Liver (tissue), 8 donors: ENCODE measurements at regions not wholly inside any gene's neighbourhood (a gene's known extent, or its start where the extent isn't known, plus 50 kb on each side); places are given as distances from the start of the nearest gene placed in this dataset.

Experiments
- DNase-seq: peaks from one replicate; pipeline ENCODE4 v3.0.0-alpha.2; 2017; ENCODE audit warnings: low spot score
- H3K27ac ChIP-seq, 2 donors: one replicate each; pipeline ENCODE4 v1.7.0; 2013; ENCODE audit warnings: inconsistent platforms in 2 of 2, low read length in 2 of 2, control low read depth in 1 of 2, low read depth in 1 of 2, mild to moderate bottlenecking in 1 of 2
- H3K27me3 ChIP-seq, 4 donors: one replicate each; pipeline versions ENCODE4 v1.6.1 to v1.7.0; 2013; ENCODE audit warnings: low read length in 3 of 4, inconsistent platforms in 1 of 4, mild to moderate bottlenecking in 1 of 4, moderate library complexity in 1 of 4; ENCODE audit not compliant: control insufficient read depth in 4 of 4, insufficient read depth in 4 of 4
- H3K36me3 ChIP-seq, 4 donors: one replicate each; pipeline versions ENCODE4 v1.6.1 to v1.7.0; 2013; ENCODE audit warnings: low read length in 3 of 4, mild to moderate bottlenecking in 3 of 4, low read depth in 1 of 4, moderate library complexity in 1 of 4; ENCODE audit not compliant: control insufficient read depth in 4 of 4, insufficient read depth in 3 of 4
- H3K4me1 ChIP-seq, 4 donors: one replicate each; pipeline versions ENCODE4 v1.6.1 to v1.7.0; 2013; ENCODE audit warnings: low read length in 3 of 4, mild to moderate bottlenecking in 3 of 4, moderate library complexity in 1 of 4; ENCODE audit not compliant: control insufficient read depth in 4 of 4, insufficient read depth in 4 of 4
- H3K4me3 ChIP-seq, 3 donors: one replicate each; pipeline versions ENCODE4 v1.6.1 to v1.7.0; 2013; ENCODE audit warnings: low read length in 3 of 3, control low read depth in 1 of 3, low read depth in 1 of 3, mild to moderate bottlenecking in 1 of 3
- H3K9ac ChIP-seq, 2 donors: one replicate each; pipeline ENCODE4 v1.7.0; 2013; ENCODE audit warnings: low read length in 2 of 2, mild to moderate bottlenecking in 2 of 2, moderate library complexity in 2 of 2, control low read depth in 1 of 2, low read depth in 1 of 2
- H3K9me3 ChIP-seq, 4 donors: one replicate each; pipeline versions ENCODE4 v1.6.1 to v1.7.0; 2013; ENCODE audit warnings: low read length in 3 of 4; ENCODE audit not compliant: control insufficient read depth in 4 of 4
- ATF3 ChIP-seq: IDR thresholded peaks from 2 replicates; pipeline ENCODE4 v1.6.1; 2016; ENCODE audit warnings: antibody characterized with exemption
- CTCF ChIP-seq: fragments of 150-350 bp; IDR thresholded peaks from 2 replicates; pipeline ENCODE4 v1.5.1; 2017; ENCODE audit warnings: improper control_type of control experiment, low read depth, low read length; ENCODE audit not compliant: missing input control
- EGR1 ChIP-seq, 2 donors: IDR thresholded peaks; 2 replicates each; pipeline ENCODE4 v1.6.1; 2016 to 2018; ENCODE audit warnings: antibody characterized with exemption in 2 of 2, low read depth in 2 of 2
- FOXA1 ChIP-seq: IDR thresholded peaks from 2 replicates; pipeline ENCODE4 v1.6.1; 2016; ENCODE audit warnings: antibody characterized with exemption
- FOXA2 ChIP-seq: IDR thresholded peaks from 2 replicates; pipeline ENCODE4 v1.6.1; 2016; ENCODE audit warnings: antibody characterized with exemption
- GABPA ChIP-seq, 2 donors: IDR thresholded peaks in 1 of 2; conservative IDR thresholded peaks in 1 of 2; 2 replicates each; pipeline ENCODE4 v1.6.1; 2016; ENCODE audit warnings: antibody characterized with exemption in 2 of 2, mild to moderate bottlenecking in 1 of 2, moderate library complexity in 1 of 2
- HNF4A ChIP-seq, 2 donors: conservative IDR thresholded peaks; 2 replicates each; pipeline ENCODE4 v1.6.1; 2016; ENCODE audit warnings: antibody characterized with exemption in 2 of 2, mild to moderate bottlenecking in 2 of 2
- HNF4G ChIP-seq: IDR thresholded peaks from 2 replicates; pipeline ENCODE4 v1.6.1; 2016; ENCODE audit warnings: antibody characterized with exemption
- JUND ChIP-seq, 2 donors: IDR thresholded peaks; 2 replicates each; pipeline ENCODE4 v1.6.1; 2016; ENCODE audit warnings: antibody characterized with exemption in 2 of 2
- MAX ChIP-seq: IDR thresholded peaks from 2 replicates; pipeline ENCODE4 v1.6.1; 2016; ENCODE audit warnings: antibody characterized with exemption
- NR2F2 ChIP-seq: IDR thresholded peaks from 2 replicates; pipeline ENCODE4 v1.6.1; 2016; ENCODE audit warnings: antibody characterized with exemption
- RAD21 ChIP-seq, 2 donors: IDR thresholded peaks; 2 replicates each; pipeline ENCODE4 v1.6.1; 2016; ENCODE audit warnings: antibody characterized with exemption in 2 of 2, mild to moderate bottlenecking in 2 of 2
- REST ChIP-seq: IDR thresholded peaks from 2 replicates; pipeline ENCODE4 v1.6.1; 2016; ENCODE audit warnings: antibody characterized with exemption, mild to moderate bottlenecking
- RXRA ChIP-seq, 2 donors: IDR thresholded peaks; 2 replicates each; pipeline ENCODE4 v1.6.1; 2017 to 2018; ENCODE audit warnings: antibody characterized with exemption in 2 of 2, mild to moderate bottlenecking in 1 of 2
- SP1 ChIP-seq: IDR thresholded peaks from 2 replicates; pipeline ENCODE4 v1.6.1; 2018; ENCODE audit warnings: antibody characterized with exemption, mild to moderate bottlenecking
- TAF1 ChIP-seq: conservative IDR thresholded peaks from 2 replicates; pipeline ENCODE4 v1.6.1; 2016; ENCODE audit warnings: antibody characterized with exemption, mild to moderate bottlenecking
- YY1 ChIP-seq: IDR thresholded peaks from 2 replicates; pipeline ENCODE4 v1.6.1; 2016; ENCODE audit warnings: antibody characterized with exemption, mild to moderate bottlenecking
- ZBTB33 ChIP-seq: IDR thresholded peaks from 2 replicates; pipeline ENCODE4 v1.6.1; 2016; ENCODE audit warnings: antibody characterized with exemption
- WGBS: extraction: QIAGEN DNeasy Blood & Tissue Kit; methylation state at CpG from one replicate; pipeline ENCODE4 v1.1.7; 2013; 5-methylcytosine and 5-hydroxymethylcytosine counted together
- donor health status: healthy.
- donor health status: healthy.
- donor health status: healthy.
- donor health status: healthy.
- donor health status: healthy.

GRCh38 chr13:86298725-86299124, 499.5 kb upstream of the SLITRK6 start:
- Histone ChIP-seq H3K4me3 (no peak overlapping the region), H3K9me3 (no peaks in the 10 kb centered on the region), H3K27ac (no peak overlapping the region), H3K27me3 (peaks cover 0 to 2% (median 0%) of the 10 kb centered on the region in 4 donors), H3K4me1 (no peaks in the 10 kb centered on the region), H3K36me3 (no peaks in the 10 kb centered on the region), H3K9ac (no peak overlapping the region)
- TF ChIP-seq SP1 = no peak
- no peak for TF ChIP-seq TAF1
- TF ChIP-seq MAX = no peak
- no peak for TF ChIP-seq HNF4G
- TF ChIP-seq REST = no peak
- TF ChIP-seq CTCF = no peak
- no peak for TF ChIP-seq JUND (IDR thresholded peaks at IDR 0.05)
- TF ChIP-seq RAD21 (IDR thresholded peaks at IDR 0.05) = no peak
- TF ChIP-seq RXRA (IDR thresholded peaks at IDR 0.05) = no peak
- TF ChIP-seq YY1 = no peak
- TF ChIP-seq EGR1 (IDR thresholded peaks at IDR 0.05; ENCODE audit: low read depth in 2 of 2) = no peak
- TF ChIP-seq ATF3 = no peak
- TF ChIP-seq FOXA1 = no peak
- TF ChIP-seq NR2F2 = no peak
- no peak for TF ChIP-seq FOXA2
- no peak for TF ChIP-seq HNF4A (conservative IDR thresholded peaks at IDR 0.05)
- TF ChIP-seq GABPA (IDR thresholded peaks at IDR 0.05 in 1 of 2, conservative IDR thresholded peaks at IDR 0.05 in 1 of 2) = no peak
- no peak for TF ChIP-seq ZBTB33
- DNase-seq = no peak
- WGBS = 61% methylated on average over 3 of the region's 3 CpGs

GRCh38 chr13:86299128-86299527, 499.9 kb upstream of the SLITRK6 start:
- H3K9me3 ChIP-seq = no peaks in the 10 kb centered on the region
- 78% methylated on average over 2 of the region's 2 CpGs for WGBS
- no peaks in the 10 kb centered on the region for H3K36me3 ChIP-seq
- no peak overlapping the region for H3K27ac ChIP-seq
- H3K27me3 ChIP-seq = peaks cover 0 to 2% (median 0%) of the 10 kb centered on the region in 4 donors
- no peak for TF ChIP-seq NR2F2
- H3K9ac ChIP-seq = no peak overlapping the region
- no peak overlapping the region for H3K4me3 ChIP-seq
- H3K4me1 ChIP-seq = no peaks in the 10 kb centered on the region
- no peak for DNase-seq
